H9 (cell line): ENCODE measurements at regions not wholly inside any gene's neighbourhood (a gene's known extent, or its start where the extent isn't known, plus 50 kb on each side); places are given as distances from the start of the nearest gene placed in this dataset.

Experiments
- DNase-seq: peaks from one replicate; pipeline ENCODE4 v3.0.0-alpha.2; 2017
- H2AFZ ChIP-seq: one replicate; pipeline ENCODE4 v1.6.1; 2013; ENCODE audit warnings: mild to moderate bottlenecking, low read length, control low read depth, moderate library complexity
- H2AK5ac ChIP-seq: 2 replicates; pipeline ENCODE4 v1.6.1; 2013; ENCODE audit warnings: low read length, control low read depth, mixed read lengths; ENCODE audit not compliant: insufficient read length
- H2BK120ac ChIP-seq: one replicate; pipeline ENCODE4 v1.6.1; 2013; ENCODE audit warnings: low read depth, mild to moderate bottlenecking, low read length, control low read depth, inconsistent platforms; ENCODE audit not compliant: poor library complexity, severe bottlenecking
- H2BK12ac ChIP-seq: 2 replicates; pipeline ENCODE4 v1.6.1; 2013; ENCODE audit warnings: low read length, control low read depth, mixed read lengths, low read depth; ENCODE audit not compliant: insufficient read length
- H2BK15ac ChIP-seq: 2 replicates; pipeline ENCODE4 v1.6.1; 2013; ENCODE audit warnings: low read depth, low read length, control low read depth
- H2BK20ac ChIP-seq: one replicate; pipeline ENCODE4 v1.6.1; 2013; ENCODE audit warnings: low read depth, mild to moderate bottlenecking, low read length, control low read depth, inconsistent platforms; ENCODE audit not compliant: poor library complexity, severe bottlenecking
- H2BK5ac ChIP-seq: 2 replicates; pipeline ENCODE4 v1.6.1; 2013; ENCODE audit warnings: low read length, control low read depth, mixed read lengths; ENCODE audit not compliant: insufficient read length
- H3K14ac ChIP-seq: 2 replicates; pipeline ENCODE4 v1.6.1; 2013; ENCODE audit warnings: low read length, control low read depth; ENCODE audit not compliant: insufficient read depth
- H3K18ac ChIP-seq: 2 replicates; pipeline ENCODE4 v1.6.1; 2013; ENCODE audit warnings: low read depth, mild to moderate bottlenecking, mixed read lengths, low read length, control low read depth; ENCODE audit not compliant: insufficient read length
- H3K23ac ChIP-seq: 2 replicates; pipeline ENCODE4 v1.6.1; 2013; ENCODE audit warnings: low read length, control low read depth, mixed read lengths, low read depth; ENCODE audit not compliant: insufficient read length
- H3K23me2 ChIP-seq: 2 replicates; pipeline ENCODE4 v1.6.1; 2013; ENCODE audit warnings: low read depth, mild to moderate bottlenecking, mixed read lengths, low read length, control low read depth; ENCODE audit not compliant: insufficient read length, poor library complexity, severe bottlenecking
- H3K27ac ChIP-seq: 2 replicates; pipeline ENCODE4 v1.5.1; 2013; ENCODE audit warnings: low read length, control low read depth, mixed read lengths, low read depth; ENCODE audit not compliant: insufficient read length
- H3K27me3 ChIP-seq: 2 replicates; pipeline ENCODE4 v1.6.1; 2013; ENCODE audit warnings: low read length, control low read depth, inconsistent platforms; ENCODE audit not compliant: insufficient read depth
- H3K4ac ChIP-seq: 2 replicates; pipeline ENCODE4 v1.6.1; 2013; ENCODE audit warnings: low read depth, mild to moderate bottlenecking, control low read depth, inconsistent platforms, low read length, moderate library complexity
- H3K4me1 ChIP-seq: 2 replicates; pipeline ENCODE4 v1.6.1; 2013; ENCODE audit warnings: low read length, control low read depth, inconsistent platforms; ENCODE audit not compliant: insufficient read depth
- H3K4me2 ChIP-seq: 2 replicates; pipeline ENCODE4 v1.6.1; 2013; ENCODE audit warnings: low read length, control low read depth, mixed read lengths; ENCODE audit not compliant: insufficient read length, insufficient read depth
- H3K56ac ChIP-seq: 2 replicates; pipeline ENCODE4 v1.6.1; 2013; ENCODE audit warnings: low read depth, mild to moderate bottlenecking, mixed read lengths, low read length, control low read depth; ENCODE audit not compliant: insufficient read length
- H3K79me1 ChIP-seq: 2 replicates; pipeline ENCODE4 v1.6.1; 2013; ENCODE audit warnings: low read depth, mild to moderate bottlenecking, moderate library complexity, low read length, control low read depth, inconsistent platforms; ENCODE audit not compliant: insufficient read depth, poor library complexity, severe bottlenecking
- H3K79me2 ChIP-seq: 2 replicates; pipeline ENCODE4 v1.6.1; 2013; ENCODE audit warnings: low read length, control low read depth, inconsistent platforms; ENCODE audit not compliant: insufficient read depth
- H3K9ac ChIP-seq: 2 replicates; pipeline ENCODE4 v1.6.1; 2013; ENCODE audit warnings: low read length, control low read depth, mixed read lengths; ENCODE audit not compliant: insufficient read length; ENCODE audit errors: extremely low read depth
- H3K9me3 ChIP-seq: one replicate; pipeline ENCODE4 v1.6.1; 2013; ENCODE audit warnings: low read depth, low read length, inconsistent platforms; ENCODE audit not compliant: control insufficient read depth
- H3T11ph ChIP-seq: one replicate; pipeline ENCODE4 v1.6.1; 2013; ENCODE audit warnings: mild to moderate bottlenecking, low read length, control low read depth, inconsistent platforms
- H4K20me1 ChIP-seq: one replicate; pipeline ENCODE4 v1.6.1; 2013; ENCODE audit not compliant: control insufficient read depth, insufficient read length, insufficient read depth
- H4K5ac ChIP-seq: 2 replicates; pipeline ENCODE4 v1.6.1; 2013; ENCODE audit warnings: low read depth, mild to moderate bottlenecking, mixed read lengths, low read length, control low read depth; ENCODE audit not compliant: insufficient read length
- H4K8ac ChIP-seq: replicated peaks from 2 replicates; pipeline ENCODE4 v1.6.1; 2013; ENCODE audit warnings: low read length, control low read depth, mixed read lengths, low read depth; ENCODE audit not compliant: insufficient read length
- H4K91ac ChIP-seq: 2 replicates; pipeline ENCODE4 v1.6.1; 2013; ENCODE audit warnings: low read depth, mild to moderate bottlenecking, moderate library complexity, mixed read lengths, low read length, control low read depth; ENCODE audit not compliant: insufficient read length
- H3K27ac Mint-ChIP-seq, 3 experiments: 2 replicates in 2 of 3; 3 replicates in 1 of 3; pipeline ENCODE4 v1.8.0; 2020 to 2021; ENCODE audit warnings: mixed read lengths in 3 of 3, mild to moderate bottlenecking in 1 of 3, moderate library complexity in 1 of 3
- H3K27me3 Mint-ChIP-seq: 2 replicates; pipeline ENCODE4 v1.8.0; 2021; ENCODE audit warnings: low read depth, mild to moderate bottlenecking, moderate library complexity, mixed read lengths
- H3K36me3 Mint-ChIP-seq, 3 experiments: 2 replicates in 2 of 3; 3 replicates in 1 of 3; pipeline ENCODE4 v1.8.0; 2020 to 2021; ENCODE audit warnings: low read depth in 3 of 3, mixed read lengths in 3 of 3; ENCODE audit not compliant: insufficient read depth in 1 of 3
- H3K4me1 Mint-ChIP-seq, 2 experiments: 2 replicates each; pipeline ENCODE4 v1.8.0; 2020; ENCODE audit warnings: mixed read lengths in 2 of 2
- H3K4me3 Mint-ChIP-seq, 2 experiments: 2 replicates in 1 of 2; 3 replicates in 1 of 2; pipeline ENCODE4 v1.8.0; 2020 to 2021; ENCODE audit warnings: mild to moderate bottlenecking in 2 of 2, mixed read lengths in 2 of 2, moderate library complexity in 1 of 2
- H3K9me3 Mint-ChIP-seq, 2 experiments: 2 replicates in 1 of 2; 3 replicates in 1 of 2; pipeline ENCODE4 v1.8.0; 2020; ENCODE audit warnings: mild to moderate bottlenecking in 2 of 2, mixed read lengths in 2 of 2, moderate library complexity in 1 of 2
- WGBS: extraction: QIAGEN DNeasy Blood & Tissue Kit; methylation state at CpG from one replicate; pipeline ENCODE4 v1.1.7; 2013; ENCODE audit warnings: missing lambda C conversion rate, low lambda C conversion rate, mixed read lengths; ENCODE audit not compliant: insufficient read length; ENCODE audit errors: extremely low coverage; 5-methylcytosine and 5-hydroxymethylcytosine counted together
- TF ChIP-seq, protein P1 (sequence below): fragments of 200-600 bp; sonication (generic); conservative IDR thresholded peaks from 3 replicates; pipeline ENCODE4 v1.8.0; 2021; ENCODE audit warnings: antibody characterized with exemption, mild to moderate bottlenecking

DNA sequence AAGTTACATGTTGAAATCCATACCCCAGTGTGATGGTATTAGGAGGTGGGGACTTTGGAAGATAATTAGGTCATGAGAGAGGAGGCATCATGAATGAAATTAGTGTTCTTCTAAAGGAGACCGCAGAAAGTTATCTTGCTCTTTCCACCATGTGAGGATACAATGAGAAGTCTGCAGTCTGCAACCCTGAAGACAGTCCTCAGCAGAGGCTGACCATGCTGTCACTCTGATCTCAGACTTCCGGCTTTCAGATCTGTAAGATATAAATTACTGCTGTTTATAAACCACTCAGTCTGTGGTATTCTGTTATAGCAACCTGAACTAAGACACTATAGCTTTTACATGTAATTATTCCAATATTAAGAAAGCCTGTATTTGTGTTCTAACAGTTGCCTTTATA is 116.7 kb upstream of the CES5A start:
- WGBS: no CpG with 5 or more reads among the region's 2 CpGs
- no peak overlapping the region for H4K8ac ChIP-seq
- Mint-ChIP-seq H3K9me3 (peaks cover 12 to 15% of the 10 kb centered on the region in 2 experiments; a peak in 4 of 5 replicates), H3K4me3 (no peak overlapping the region), H3K27ac (no peak overlapping the region), H3K36me3 (peaks cover 4 to 17% (median 4%) of the 10 kb centered on the region in 3 experiments; a peak in 4 of 7 replicates), H3K4me1 (no peaks in the 10 kb centered on the region), H3K27me3 (peaks cover 2% of the 10 kb centered on the region; the same call in 1 of the 2 replicates)
- H3K56ac ChIP-seq: no peak overlapping the region
- peaks cover 2% of the 10 kb centered on the region for H3K23me2 ChIP-seq
- no peak overlapping the region for H2AFZ ChIP-seq
- TF ChIP-seq, protein P1, sequence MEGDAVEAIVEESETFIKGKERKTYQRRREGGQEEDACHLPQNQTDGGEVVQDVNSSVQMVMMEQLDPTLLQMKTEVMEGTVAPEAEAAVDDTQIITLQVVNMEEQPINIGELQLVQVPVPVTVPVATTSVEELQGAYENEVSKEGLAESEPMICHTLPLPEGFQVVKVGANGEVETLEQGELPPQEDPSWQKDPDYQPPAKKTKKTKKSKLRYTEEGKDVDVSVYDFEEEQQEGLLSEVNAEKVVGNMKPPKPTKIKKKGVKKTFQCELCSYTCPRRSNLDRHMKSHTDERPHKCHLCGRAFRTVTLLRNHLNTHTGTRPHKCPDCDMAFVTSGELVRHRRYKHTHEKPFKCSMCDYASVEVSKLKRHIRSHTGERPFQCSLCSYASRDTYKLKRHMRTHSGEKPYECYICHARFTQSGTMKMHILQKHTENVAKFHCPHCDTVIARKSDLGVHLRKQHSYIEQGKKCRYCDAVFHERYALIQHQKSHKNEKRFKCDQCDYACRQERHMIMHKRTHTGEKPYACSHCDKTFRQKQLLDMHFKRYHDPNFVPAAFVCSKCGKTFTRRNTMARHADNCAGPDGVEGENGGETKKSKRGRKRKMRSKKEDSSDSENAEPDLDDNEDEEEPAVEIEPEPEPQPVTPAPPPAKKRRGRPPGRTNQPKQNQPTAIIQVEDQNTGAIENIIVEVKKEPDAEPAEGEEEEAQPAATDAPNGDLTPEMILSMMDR: no peak
- H2AK5ac ChIP-seq: no peak overlapping the region
- H4K5ac ChIP-seq: no peak overlapping the region
- H3K27me3 ChIP-seq: no peaks in the 10 kb centered on the region
- no peak overlapping the region for H3K9ac ChIP-seq
- H3T11ph ChIP-seq: no peak overlapping the region
- no peak overlapping the region for H2BK20ac ChIP-seq
- H4K91ac ChIP-seq: no peak overlapping the region
- no peak overlapping the region for H3K14ac ChIP-seq
- H3K27ac ChIP-seq: no peak overlapping the region
- no peaks in the 10 kb centered on the region for H3K79me2 ChIP-seq
- no peak overlapping the region for H3K4me2 ChIP-seq
- no peak for DNase-seq
- H4K20me1 ChIP-seq: no peaks in the 10 kb centered on the region
- no peak overlapping the region for H3K18ac ChIP-seq
- no peak overlapping the region for H2BK15ac ChIP-seq
- no peak overlapping the region for H3K4ac ChIP-seq
- H3K4me1 ChIP-seq: no peaks in the 10 kb centered on the region
- no peak overlapping the region for H2BK12ac ChIP-seq
- H2BK5ac ChIP-seq: no peak overlapping the region
- no peaks in the 10 kb centered on the region for H3K79me1 ChIP-seq
- H3K23ac ChIP-seq: no peak overlapping the region
- H2BK120ac ChIP-seq: no peak overlapping the region
- no peaks in the 10 kb centered on the region for H3K9me3 ChIP-seq
